Right cardiac atrium (tissue), 5 donors: ENCODE measurements at regions not wholly inside any gene's neighbourhood (a gene's known extent, or its start where the extent isn't known, plus 50 kb on each side); places are given as distances from the start of the nearest gene placed in this dataset.

ENCODE experiments used
- ATAC-seq, 2 donors: fragments of 200-7000 bp; cut with Tn5 transposase; one replicate each; pipeline versions ENCODE4 v1.8.0 to v1.9.1; 2020; ENCODE audit warnings: moderate library complexity in 2 of 2, mild to moderate bottlenecking in 1 of 2
- DNase-seq, 3 donors: peaks; one replicate each; pipeline ENCODE4 v3.0.0-alpha.2; 2020
- H3K27ac ChIP-seq: one replicate; pipeline ENCODE4 v1.5.1; 2013; ENCODE audit warnings: mild to moderate bottlenecking, low read length, control low read depth, moderate library complexity
- H3K27me3 ChIP-seq: one replicate; pipeline ENCODE4 v1.6.1; 2013; ENCODE audit not compliant: control insufficient read depth, insufficient read depth
- H3K4me1 ChIP-seq: one replicate; pipeline ENCODE4 v1.6.1; 2013; ENCODE audit warnings: low read length; ENCODE audit not compliant: control insufficient read depth, insufficient read depth
- H3K4me3 ChIP-seq: one replicate; pipeline ENCODE4 v1.5.1; 2013; ENCODE audit warnings: low read length, control low read depth
- H3K9me3 ChIP-seq: one replicate; pipeline ENCODE4 v1.6.1; 2013; ENCODE audit warnings: low read length; ENCODE audit not compliant: control insufficient read depth
- WGBS: extraction: QIAGEN DNeasy Blood & Tissue Kit; methylation state at CpG from one replicate; pipeline ENCODE4 v1.1.7; 2013; 5-methylcytosine and 5-hydroxymethylcytosine counted together
- intact Hi-C, 4 donors: fragments of 100-400 bp; cut with DNase I; formaldehyde crosslinking; loops; one replicate each; pipeline versions ENCODE4 v1.11.0 to v1.14.0; 2022 to 2023
- donor health status: healthy with polysubstance abuse.
- donor health status: DM: no; HTN: yes; CAD: no.
- donor health status: DM: no; HTN: no; CAD: no.
- donor health status: DM: no; HTN: yes; CAD: no; lungs with severe emphysema.
- donor health status: DM: yes; HTN: yes; CAD: no.

DNA sequence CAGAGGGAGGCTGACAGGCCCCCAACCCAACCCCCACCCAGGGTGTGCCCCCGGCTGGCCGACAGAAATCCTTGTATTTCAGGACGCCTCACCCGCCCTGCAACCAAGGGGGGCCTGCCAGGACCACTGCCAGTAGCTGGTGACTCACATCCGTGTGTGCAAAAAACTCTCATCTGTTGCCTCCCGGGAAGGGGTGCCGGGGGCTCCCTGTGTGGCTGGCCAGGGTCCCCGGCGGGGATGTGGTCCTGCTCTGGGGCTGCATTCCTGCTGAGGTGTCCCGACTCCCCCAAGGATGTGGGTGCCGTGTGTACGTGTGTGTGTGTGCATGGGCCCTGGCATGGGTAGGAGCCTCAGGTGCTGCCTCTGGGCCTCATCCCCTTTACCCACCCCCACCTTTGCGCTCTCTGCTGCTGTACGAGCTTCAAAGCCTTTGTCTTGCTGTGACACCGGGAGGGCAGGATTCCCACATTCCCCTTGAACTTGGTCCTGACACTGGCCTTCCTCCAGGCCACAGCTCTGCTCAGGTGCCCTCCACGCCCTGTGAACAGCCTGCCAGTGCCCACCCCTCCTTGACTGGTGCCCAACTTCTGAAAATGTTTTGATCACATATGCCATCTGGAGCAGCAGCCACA, 226.3 kb upstream of the HDAC4 start:
- no peak for DNase-seq
- Histone ChIP-seq H3K9me3 (no peaks in the 10 kb centered on the region), H3K27ac (no peak overlapping the region), H3K4me3 (no peak overlapping the region), H3K27me3 (no peaks in the 10 kb centered on the region), H3K4me1 (no peaks in the 10 kb centered on the region)
- ATAC-seq = no peak
- WGBS = 81% methylated on average over 16 of the region's 16 CpGs
- intact Hi-C loops = no loop called here

DNA sequence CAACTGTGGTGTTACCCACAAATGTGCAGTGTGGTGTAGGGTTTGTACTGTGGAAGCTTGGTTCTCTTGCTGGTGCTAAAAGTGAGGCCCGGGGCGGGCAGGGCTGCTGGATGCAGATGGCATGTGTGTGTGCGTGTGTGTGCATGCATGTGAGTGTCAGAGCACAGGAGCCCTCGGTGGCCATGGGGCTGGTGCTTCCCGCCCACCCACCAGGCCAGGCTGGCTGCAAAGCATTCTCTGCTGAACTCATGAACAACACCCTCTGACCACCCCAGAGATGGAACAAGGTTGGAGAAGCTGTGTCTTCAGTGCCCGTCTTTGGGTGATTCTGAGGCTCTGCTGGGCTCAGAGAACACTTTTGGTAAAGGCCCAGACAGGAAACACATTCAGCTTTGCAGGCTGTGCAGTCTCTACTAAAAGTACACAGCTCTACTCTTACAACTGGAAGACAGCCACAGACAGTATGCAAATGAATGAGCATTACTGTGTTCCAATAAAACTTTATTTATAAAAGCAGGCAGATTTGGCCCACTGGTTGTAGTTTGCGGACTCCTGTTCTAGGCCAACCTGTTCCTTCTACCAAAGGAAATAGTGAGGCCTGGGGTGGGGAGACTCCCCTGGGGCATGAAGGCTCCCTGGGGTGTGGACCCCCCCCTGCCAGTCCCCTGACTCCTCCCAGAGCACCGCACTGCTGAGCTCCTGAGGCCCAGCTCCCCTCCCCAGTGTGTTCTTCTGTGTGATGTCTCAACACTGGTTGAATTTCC, 225.3 kb upstream of the HDAC4 start:
- H3K27me3 ChIP-seq = no peaks in the 10 kb centered on the region
- WGBS = 87% methylated on average over 8 of the region's 8 CpGs
- no peaks in the 10 kb centered on the region for H3K9me3 ChIP-seq
- intact Hi-C loops = no loop called here
- ATAC-seq (peak in 1 of 2 donors; percentile 28), DNase-seq (peak in 1 of 3 donors; percentile 64)
- H3K4me3 ChIP-seq = no peak overlapping the region
- no peak overlapping the region for H3K27ac ChIP-seq
- no peaks in the 10 kb centered on the region for H3K4me1 ChIP-seq

DNA sequence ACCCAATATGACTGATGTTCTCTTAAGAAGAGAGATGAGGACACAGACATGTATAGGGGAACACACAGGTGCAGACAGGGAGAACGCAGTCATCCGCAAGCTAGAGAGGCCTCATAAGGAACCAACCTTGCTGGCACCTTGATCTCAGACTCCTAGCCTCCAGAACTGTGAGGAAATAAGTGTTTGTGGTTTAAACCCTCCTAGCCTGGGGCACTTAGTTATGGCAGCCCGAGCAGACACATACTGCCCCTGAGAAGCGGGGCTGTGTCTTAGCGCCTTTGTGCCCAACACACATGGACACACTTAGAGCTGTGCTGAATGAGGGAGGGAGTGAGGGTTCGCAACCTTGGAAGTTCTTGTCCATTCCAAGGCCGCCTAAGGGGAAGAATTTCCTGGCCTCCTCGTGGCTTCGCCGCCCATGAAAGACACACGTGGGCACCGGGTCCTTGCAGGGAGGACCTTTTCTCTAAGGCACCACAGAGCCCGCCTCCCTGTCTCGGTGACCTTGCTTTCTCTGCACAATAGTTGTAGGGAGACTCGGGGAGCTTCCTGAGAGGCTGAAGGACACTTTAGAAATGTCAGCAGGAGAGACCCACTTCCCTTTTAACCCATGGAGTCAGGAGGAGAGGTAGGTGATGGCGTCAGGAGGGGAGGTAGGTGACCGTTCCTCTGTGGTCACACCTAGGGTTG, 224.5 kb upstream of the HDAC4 start:
- no peak for DNase-seq
- no peak overlapping the region for H3K27ac ChIP-seq
- intact Hi-C loops = no loop called here
- no peaks in the 10 kb centered on the region for H3K9me3 ChIP-seq
- H3K4me1 ChIP-seq = no peaks in the 10 kb centered on the region
- no peak overlapping the region for H3K4me3 ChIP-seq
- no peaks in the 10 kb centered on the region for H3K27me3 ChIP-seq
- ATAC-seq = no peak
- 93% methylated on average over 17 of the region's 17 CpGs for WGBS

DNA sequence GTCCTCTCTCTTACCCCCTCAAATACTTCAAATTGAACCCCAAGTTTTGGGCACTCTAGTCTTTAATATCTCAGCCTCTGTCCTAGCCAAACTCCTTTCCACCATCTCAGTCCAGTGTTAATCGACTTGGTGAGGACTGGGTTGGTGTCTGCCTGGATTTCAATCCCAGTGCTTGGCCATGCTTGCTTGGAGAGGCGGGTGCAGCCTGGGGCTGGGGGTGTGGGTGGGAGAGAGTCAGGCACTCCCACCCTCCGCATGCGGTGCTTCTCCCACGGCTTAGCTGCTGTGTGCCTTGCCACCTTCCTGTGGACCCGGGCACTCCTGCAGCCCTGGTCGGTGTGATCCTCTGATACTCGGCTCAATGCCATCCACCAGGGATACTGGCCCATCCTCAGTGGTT, 220.8 kb upstream of the HDAC4 start:
- H3K9me3 ChIP-seq = no peaks in the 10 kb centered on the region

DNA sequence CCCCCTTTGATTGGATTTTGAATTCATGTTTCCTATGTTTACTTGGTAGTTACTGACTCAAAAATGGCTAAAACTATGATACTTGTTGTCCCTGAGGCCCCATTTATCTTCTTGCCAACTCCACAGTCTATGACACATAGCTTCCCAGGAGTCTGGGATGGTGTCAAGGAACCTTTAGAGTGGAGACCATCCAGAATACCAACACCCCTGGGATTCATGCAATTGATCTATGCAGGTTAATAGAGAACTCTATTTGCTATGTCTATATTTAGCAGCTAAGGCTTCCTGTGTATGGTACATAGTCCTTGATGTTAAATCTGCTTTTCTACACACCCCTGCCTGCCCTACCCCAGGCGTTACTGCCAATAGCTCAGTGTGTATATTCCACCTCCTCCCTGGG, 218.5 kb upstream of the HDAC4 start:
- no peaks in the 10 kb centered on the region for H3K4me1 ChIP-seq
- ATAC-seq (no peak), DNase-seq (no peak)
- no peaks in the 10 kb centered on the region for H3K9me3 ChIP-seq
- no peak overlapping the region for H3K27ac ChIP-seq
- WGBS = 78% methylated on average over 1 of the region's 1 CpG
- intact Hi-C loops = no loop called here
- no peaks in the 10 kb centered on the region for H3K27me3 ChIP-seq
- no peak overlapping the region for H3K4me3 ChIP-seq

More for the DNA sequence above, 220.8 kb upstream of the HDAC4 start:
- ATAC-seq (peak in 1 of 2 donors; percentile 16), DNase-seq (no peak)
- WGBS = 90% methylated on average over 8 of the region's 8 CpGs
- intact Hi-C loops = no loop called here
- Histone ChIP-seq H3K27me3 (no peaks in the 10 kb centered on the region), H3K27ac (no peak overlapping the region), H3K4me3 (no peak overlapping the region), H3K4me1 (no peaks in the 10 kb centered on the region)

DNA sequence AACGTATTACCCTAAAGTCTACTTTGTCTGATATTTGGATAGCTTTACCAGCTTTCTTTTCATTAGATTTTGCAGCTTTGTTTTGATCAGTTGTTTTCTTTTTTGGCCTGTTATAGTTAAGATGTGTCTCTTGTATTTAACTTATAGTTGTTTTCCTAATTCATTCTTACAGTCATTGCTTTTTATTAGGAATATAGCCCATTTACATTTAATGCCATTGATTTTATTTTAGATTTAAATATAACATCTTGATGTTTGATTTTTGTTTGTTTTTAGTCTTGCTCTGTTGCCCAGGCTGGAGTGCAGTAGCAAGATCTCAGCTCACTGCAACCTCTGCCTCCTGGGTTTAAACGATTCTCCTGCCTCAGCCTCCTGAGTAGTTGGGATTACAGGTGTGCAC, 215.9 kb upstream of the HDAC4 start:
- Histone ChIP-seq H3K27me3 (no peaks in the 10 kb centered on the region), H3K4me1 (no peaks in the 10 kb centered on the region), H3K27ac (no peak overlapping the region), H3K9me3 (no peaks in the 10 kb centered on the region), H3K4me3 (no peak overlapping the region)
- WGBS = 49% methylated on average over 2 of the region's 2 CpGs
- ATAC-seq (no peak), DNase-seq (no peak)
- intact Hi-C loops = no loop called here

DNA sequence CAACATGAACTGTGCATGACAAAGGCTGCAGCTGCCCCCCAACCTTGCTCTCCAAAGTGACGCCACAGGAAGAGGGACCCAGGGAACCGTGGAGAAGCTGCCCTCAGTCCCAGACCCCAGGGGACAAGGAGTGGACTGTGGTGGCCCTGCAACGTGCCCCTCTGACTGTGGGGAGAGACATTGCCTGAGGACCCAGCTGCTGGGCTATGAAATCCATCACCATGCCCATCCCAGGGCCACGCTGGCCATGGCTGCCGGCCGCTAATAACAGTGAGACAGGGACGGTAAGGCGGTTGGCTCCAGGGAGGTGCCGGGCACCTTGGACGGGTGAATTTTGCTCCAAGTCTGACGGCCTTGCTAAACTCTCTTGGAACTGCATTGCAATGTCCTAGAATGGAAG, 211.3 kb upstream of the HDAC4 start:
- Histone ChIP-seq H3K4me3 (no peak overlapping the region), H3K27ac (no peak overlapping the region), H3K9me3 (no peaks in the 10 kb centered on the region), H3K27me3 (no peaks in the 10 kb centered on the region), H3K4me1 (no peaks in the 10 kb centered on the region)
- intact Hi-C loops = no loop called here
- ATAC-seq (no peak), DNase-seq (no peak)
- 82% methylated on average over 11 of the region's 11 CpGs for WGBS

DNA sequence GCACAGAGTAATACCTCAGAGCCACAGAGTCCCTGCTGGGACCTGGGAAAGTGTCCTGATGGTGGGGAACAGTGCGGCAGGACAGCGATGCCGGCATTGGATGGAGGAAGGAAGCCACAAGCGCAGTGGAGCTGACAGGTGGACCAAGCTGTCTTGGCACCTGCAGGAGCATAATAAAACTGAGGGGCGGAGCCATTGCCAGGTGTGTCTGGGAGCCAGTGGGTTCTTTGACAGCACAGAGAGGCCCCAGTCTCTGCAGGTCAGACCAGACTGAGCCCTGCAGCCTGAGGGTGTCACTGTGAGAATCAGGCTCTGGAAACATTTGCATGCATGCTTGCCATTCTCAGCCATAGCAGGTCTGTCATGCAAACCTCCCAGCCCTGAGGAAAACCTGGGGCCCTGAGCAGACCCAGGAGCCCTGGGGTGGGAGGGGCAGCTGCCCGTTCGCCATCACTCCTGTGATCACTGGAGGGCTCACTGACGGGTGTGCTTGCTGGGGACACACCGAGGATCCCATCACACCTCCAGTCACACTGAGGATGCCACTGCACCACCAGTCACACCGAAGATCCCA, 210.5 kb upstream of the HDAC4 start:
- DNase-seq (no peak), ATAC-seq (no peak)
- H3K9me3 ChIP-seq = no peaks in the 10 kb centered on the region
- H3K4me3 ChIP-seq = no peak overlapping the region
- intact Hi-C loops = no loop called here
- H3K4me1 ChIP-seq = no peaks in the 10 kb centered on the region
- H3K27me3 ChIP-seq = no peaks in the 10 kb centered on the region
- H3K27ac ChIP-seq = no peak overlapping the region
- WGBS = 88% methylated on average over 10 of the region's 10 CpGs

DNA sequence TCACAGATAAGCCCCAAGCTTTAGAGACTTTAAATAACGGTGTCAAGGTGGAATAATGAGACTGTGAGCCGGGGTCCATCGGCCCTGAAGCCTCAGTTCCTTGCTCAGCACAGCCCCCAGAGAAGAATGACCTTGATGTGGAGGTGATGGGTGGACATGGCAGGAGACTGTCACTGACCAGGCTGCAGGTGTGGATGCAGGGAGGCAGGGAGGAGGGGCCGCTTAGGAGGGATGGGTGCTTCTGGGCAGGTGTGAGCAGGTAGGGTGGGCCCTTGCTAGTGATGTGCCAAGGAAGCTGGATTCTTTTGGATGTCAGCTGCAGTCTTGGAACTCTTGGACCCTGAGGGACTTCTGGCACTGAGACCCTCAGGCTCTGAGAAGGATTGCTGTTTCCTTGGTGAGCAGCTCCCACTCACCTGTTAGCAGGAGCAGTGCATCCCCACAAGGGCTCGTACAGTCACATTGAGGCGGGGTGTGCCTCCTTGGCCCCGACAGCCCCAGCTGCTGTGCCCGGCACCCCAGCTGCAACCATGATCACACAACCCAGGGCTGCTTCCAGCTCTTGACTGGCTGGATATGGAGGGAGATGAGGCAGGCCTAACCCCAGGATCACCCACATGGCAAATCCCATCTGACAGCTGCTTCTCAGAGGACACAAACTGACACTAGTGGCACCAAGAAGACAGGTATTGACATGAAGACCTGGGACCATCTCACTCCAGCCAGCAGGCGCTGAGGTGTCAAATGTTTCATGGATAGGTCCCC, 209.8 kb upstream of the HDAC4 start:
- ATAC-seq = no peak
- no peaks in the 10 kb centered on the region for H3K9me3 ChIP-seq
- H3K27me3 ChIP-seq = no peaks in the 10 kb centered on the region
- H3K4me1 ChIP-seq = no peaks in the 10 kb centered on the region
- no peak overlapping the region for H3K4me3 ChIP-seq
- intact Hi-C loops = no loop called here
- no peak for DNase-seq
- whole genome bisulfite sequencing = 90% methylated on average over 9 of the region's 9 CpGs
- H3K27ac ChIP-seq = no peak overlapping the region

DNA sequence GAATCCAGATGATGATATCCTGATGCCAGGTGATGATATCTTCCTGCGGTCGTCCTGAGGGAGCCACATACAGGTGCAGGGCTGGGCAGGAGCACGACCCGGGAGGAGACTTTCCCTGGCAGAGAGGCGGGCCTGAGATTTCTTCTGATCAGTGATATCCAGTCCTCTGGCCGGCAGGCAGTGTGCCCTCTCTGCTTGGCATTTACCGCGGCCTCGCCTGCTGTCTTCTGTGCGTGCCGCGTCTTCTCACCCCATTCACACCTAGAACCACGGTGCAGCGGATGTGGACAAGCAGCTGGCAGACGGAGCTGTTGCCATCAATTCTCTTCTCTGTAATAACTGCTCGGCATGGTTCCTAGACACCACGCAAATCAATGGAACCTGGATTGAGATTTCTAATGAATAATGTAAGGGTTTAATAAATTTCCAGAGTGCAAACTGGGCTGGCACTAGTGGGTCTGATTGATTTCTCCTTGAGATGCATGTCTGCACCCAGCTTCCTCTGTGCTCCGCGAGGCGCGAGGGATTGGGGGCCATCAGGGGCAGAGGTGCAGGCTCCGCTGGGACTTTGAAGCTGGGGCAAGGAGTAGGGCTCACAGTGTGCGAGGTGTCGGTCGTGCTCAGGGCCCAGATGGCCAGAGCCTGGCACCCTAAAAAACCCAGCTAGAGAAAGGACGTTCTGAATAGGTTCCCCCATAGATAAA, 208.9 kb upstream of the HDAC4 start:
- no peak overlapping the region for H3K27ac ChIP-seq
- 90% methylated on average over 26 of the region's 26 CpGs for WGBS

More for the DNA sequence above, 208.9 kb upstream of the HDAC4 start:
- no peaks in the 10 kb centered on the region for H3K4me1 ChIP-seq
- H3K9me3 ChIP-seq = no peaks in the 10 kb centered on the region
- no peak overlapping the region for H3K4me3 ChIP-seq
- no peaks in the 10 kb centered on the region for H3K27me3 ChIP-seq
- DNase-seq (no peak), ATAC-seq (no peak)
- intact Hi-C loops = no loop called here
